ENCODE measurements at regions not wholly inside any gene's neighbourhood (a gene's known extent, or its start where the extent isn't known, plus 50 kb on each side); places are given as distances from the start of the nearest gene placed in this dataset.

DNA sequence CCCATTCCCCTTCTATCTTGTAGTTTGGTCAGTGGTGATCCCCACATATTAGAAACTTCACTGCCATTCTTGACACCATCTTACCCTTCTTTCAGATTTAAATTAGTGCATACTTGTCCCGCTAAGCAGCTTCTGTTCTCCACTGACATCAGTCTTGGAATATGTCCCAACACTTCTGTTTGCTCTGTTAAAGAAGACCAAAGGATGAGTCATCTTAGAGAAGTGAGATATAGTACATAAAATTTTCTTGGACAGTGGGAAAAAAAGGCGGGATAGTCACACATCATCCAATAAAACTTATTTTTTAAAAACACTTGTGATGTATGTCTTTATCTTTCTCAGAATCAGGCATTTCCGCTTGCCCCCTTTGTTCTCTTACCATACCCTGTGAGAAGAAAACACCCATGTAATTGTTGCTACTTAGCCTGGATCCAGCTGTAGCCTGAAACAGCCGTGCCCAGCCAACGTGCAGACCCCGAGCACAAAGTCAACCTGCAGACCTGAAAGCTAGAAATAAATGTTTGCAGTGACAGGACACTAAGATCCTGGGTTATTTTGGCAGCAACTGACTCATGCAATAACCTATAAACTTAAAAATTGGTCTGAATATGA, 100.1 kb upstream of the PDE3A start:
- TF ChIP-seq POLR2A (IDR thresholded peaks at IDR 0.05; ENCODE audit: low read depth, low read length): no peak
- no peak for TF ChIP-seq POLR2AphosphoS5 (IDR thresholded peaks at IDR 0.05; ENCODE audit: low read depth, low read length)
- no peak for TF ChIP-seq TAF1 (IDR thresholded peaks at IDR 0.05; ENCODE audit: low read depth, low read length)
- TF ChIP-seq SPI1 (IDR thresholded peaks at IDR 0.05; ENCODE audit: low read depth, low read length): no peak

Measured in GM12891 (cell line).